ENCODE measurements at regions not wholly inside any gene's neighbourhood (a gene's known extent, or its start where the extent isn't known, plus 50 kb on each side); places are given as distances from the start of the nearest gene placed in this dataset.
"Not testable (repeated sequence)": the region's sequence is repeated elsewhere in the genome, so short reads cannot be mapped to it uniquely, and the experiment has no call there.

DNA sequence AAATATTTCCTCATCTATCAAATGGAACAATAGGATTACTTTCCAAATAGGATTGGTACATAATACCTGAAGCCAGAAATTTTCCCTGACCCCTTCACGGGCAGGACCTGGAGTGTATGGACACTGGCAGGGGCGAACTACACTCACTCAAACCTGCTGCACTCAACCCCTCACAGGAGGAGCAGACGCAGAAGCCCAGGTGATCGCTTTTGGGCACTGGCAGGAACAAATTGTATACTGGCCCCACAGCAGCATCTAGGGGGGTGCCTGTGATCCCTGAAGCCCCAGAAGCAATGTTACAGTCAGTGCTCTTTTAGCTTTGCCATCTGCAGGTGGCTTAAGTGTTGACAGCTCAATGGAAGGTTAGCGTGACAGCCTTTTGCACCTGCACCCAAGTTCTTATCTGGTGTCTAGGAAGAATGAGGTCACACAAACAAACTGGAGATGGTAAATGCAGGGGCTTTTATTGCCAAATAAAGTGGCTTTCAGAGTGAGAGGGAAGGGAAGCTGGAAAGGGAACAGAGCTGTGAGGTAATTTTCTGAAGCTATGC lies 199.2 kb upstream of the NEGR1 start:
- no peak for DNase-seq

DNA sequence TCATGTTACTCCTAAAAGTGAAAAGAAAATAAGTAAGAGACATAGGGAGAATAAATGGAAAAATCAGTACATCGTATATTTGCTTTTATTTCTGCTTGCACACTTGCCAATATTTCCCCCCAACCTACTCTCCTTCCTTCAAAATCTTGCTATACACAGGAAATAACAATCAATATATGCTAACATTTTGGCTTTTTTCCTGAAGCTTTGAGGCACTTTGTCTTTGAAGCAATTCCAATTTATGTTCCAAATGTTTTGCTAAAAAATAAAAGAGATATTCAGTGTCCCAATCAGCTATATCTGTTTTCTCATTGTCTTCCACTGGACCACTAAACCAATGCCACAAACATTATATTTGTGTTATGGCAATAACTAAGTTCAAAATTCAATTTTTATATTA lies 184.0 kb upstream of the NEGR1 start:
- no peak for DNase-seq

DNA sequence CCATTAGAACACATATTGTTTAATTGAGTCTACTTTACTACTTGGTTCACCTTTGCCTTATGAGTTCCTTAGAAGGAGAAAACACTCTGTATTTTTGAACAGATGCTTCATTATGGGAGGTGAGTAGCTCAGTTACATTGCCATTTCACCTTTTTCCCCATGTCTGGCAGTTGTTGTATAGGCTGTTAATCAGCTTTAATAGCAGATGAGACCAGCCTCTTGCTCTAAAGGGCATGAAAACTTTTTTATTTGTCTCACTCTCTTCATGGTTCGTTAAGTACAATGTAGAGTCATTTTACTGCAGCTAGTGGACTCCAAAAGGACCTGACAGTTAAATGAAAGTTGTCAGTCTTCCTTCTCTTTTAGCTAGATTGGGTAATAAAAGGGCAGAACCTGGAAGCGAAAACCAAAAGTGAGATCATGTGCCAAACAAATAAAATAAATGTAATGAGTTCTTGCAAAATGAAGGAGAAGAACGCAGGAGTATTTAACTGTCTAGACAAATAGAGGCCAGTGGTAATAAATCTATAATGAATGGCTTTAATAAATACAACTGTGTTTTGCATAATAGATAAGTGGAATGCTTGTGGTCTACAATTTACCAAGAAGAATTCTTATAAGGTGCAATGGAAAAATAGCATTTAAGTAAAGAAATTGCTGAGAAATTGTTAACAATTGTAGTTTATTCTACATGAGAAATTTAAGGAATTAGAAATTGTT lies 180.0 kb upstream of the NEGR1 start:
- DNase-seq = no peak

DNA sequence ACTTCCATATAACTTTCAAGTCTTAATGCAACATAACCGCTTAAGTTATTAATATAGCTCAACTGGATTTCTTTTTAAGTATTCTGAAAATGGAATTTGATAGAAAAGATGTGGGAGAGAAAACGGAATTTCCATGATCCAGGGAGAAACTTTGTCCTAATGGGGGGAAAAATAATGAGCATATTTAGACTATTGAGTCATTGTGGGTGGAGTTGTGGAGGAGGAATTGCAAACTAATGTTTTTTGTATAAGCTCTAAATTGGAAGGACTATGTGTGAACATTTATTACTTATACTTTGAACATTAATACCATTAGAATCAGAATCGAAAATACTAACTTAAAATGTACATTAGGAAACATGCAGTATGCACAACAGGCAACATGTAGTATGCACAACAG lies 159.9 kb upstream of the NEGR1 start:
- DNase-seq = no peak

GRCh38 chr1:72439036-72439435 lies 156.7 kb upstream of the NEGR1 start:
- no peak for DNase-seq

DNA sequence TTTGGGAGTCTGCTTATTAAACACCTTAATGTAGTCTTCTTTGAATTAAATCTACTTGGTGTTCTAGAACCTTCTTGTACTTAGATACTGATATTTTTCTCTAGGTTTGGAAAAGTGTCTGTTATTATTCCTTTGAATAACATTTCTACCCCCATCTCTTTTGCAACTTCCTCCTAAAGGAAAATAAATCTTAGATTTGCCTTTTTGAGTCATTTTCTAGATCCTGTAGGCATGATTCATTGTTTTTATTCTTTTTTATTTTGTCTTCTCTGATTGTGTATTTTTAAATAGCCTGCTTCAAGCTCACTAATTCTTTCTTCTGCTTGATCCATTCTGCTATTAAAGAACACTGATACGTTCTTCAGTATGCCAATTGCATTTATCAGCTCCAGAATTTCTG lies 155.9 kb upstream of the NEGR1 start:
- no peak for DNase-seq

DNA sequence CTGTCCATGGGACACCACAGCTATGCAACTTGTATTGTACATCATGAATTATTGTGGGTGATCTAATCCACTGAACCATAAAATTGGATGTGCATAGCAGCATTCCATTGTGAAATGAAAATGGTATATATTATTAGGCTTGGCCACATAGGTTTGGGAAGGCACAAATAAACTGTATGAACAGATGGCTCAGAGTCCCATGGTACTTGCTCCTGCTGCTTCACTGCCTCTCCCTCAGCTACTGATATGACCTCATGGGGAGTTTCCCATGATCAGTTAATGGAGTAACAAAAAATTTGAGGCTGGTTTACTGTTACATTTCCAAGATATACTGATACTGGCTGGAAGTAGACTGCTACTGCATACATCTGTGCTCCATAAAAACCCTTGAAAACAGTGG lies 152.7 kb upstream of the NEGR1 start:
- no peak for DNase-seq

DNA sequence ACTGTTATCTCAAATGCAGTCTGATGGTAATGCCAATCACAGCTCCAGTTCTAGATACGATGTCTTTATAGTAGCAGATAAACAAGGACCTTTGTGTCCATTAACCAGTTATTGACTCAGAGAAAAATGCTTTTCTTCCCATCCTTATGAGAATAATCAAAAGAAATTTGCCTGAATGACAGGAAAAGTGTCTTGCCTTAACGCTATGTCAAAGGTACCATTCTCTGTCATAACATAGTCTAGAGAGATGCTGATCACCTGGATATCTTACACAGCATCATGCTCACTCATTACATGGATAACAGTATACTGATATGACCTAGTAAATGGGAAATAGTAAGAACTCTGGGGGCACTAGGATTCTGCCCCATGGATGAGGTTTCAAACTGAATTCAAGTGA lies 151.7 kb upstream of the NEGR1 start:
- no peak for DNase-seq

DNA sequence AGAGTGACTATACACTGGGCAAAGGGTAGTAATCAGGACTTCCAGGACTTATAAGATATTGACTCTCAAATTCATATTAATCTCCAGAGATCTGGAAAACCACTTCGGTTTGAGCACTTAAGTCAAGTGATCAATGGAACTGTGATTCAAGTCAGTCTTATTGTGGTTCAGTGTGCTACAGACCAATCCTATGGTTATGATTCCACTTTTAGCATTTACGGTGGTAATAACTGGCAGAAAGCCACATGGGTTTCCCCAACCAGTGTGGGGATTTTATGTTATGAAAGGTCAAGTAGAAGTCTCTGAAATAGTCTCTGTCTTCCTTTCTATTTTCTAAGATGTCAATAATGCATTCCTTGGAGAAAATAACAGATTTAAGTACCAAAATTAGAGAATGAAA lies 151.3 kb upstream of the NEGR1 start:
- no peak for DNase-seq

DNA sequence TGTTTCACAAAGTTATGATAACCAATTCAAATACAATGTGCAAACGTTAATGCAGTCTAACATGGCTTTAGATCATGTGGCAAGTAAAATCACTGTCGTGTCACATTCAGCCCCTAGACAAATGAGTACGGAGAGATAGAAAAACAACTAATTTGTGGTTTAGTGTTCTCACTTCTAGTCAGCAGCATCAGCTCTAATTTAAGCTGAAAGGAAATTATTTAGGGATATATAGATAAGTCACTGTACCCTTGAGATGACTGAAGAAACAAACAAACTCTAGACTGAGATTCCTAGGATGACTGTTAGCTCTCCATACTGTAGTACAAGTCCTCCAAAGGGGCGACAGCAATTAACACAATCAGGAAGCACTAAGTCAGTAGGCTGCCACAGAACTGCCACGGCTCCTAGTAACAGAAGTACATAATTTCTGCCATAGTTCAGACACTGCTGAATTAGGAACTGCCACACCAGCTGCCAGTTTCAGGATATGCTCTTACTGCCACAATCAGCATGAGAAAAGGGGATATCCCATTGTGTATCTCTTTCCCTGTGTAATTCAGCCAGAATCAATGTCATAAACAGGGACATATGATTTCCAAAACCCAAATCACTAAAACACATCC lies 150.4 kb upstream of the NEGR1 start:
- no peak for DNase-seq

DNA sequence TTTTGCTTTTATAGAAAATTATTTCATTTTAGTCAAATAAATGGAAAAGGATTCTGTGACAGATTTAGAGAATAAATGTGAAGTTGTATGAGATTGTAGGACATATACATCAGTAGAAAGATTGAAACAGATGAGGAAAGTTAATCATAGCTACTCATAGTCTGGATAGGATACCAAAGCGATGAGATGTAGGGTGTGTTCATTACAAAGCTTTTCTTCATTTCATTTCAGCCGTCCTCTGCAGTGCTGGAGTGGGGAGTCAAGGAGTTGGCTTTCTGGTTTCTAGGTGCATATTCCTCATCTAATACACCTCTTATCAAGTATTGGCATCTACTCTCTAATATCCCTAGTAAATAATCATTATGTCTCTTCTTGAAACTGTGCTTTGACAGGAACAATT lies 149.5 kb upstream of the NEGR1 start:
- no peak for DNase-seq

DNA sequence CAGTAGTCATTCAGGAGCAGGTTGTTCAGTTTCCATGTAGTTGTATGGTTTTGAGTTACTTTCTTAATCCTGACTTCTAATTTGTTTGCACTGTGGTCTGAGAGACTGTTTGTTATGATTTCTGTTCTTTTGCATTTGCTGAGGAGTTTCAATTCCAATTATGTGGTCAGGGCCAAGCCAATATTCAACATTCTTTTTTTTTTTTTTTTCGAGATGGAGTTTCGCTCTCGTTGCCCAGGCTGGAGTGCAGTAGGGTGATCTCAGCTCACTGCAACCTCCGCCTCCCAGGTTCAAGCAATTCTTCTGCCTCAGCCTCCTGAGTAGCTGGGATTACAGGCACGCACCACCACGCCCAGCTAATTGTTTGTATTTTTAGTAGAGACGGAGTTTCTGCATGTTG lies 145.9 kb upstream of the NEGR1 start:
- DNase-seq = not testable (repeated sequence)

DNA sequence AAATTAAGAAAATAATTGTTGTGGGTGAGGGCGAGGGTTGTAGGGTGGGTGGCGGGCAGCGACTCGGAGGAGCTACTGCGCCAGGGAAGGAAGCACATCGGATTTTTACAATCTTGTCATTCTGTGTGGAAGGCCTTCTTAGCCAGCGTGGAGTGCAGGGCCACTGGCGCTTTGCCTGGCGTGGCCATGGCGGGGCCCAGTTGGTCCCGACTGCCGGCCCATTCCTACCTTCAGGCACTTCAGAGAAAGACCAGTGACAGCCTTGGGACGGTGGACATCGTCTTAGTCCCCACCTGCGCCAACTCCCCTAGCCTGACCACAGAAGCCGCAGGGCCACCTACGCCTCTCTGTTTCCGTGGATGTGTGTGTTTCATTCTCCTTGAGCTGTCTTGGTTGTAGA lies 136.9 kb upstream of the NEGR1 start:
- no peak for DNase-seq

GRCh38 chr1:72412286-72412685 lies 129.9 kb upstream of the NEGR1 start:
- no peak for DNase-seq

DNA sequence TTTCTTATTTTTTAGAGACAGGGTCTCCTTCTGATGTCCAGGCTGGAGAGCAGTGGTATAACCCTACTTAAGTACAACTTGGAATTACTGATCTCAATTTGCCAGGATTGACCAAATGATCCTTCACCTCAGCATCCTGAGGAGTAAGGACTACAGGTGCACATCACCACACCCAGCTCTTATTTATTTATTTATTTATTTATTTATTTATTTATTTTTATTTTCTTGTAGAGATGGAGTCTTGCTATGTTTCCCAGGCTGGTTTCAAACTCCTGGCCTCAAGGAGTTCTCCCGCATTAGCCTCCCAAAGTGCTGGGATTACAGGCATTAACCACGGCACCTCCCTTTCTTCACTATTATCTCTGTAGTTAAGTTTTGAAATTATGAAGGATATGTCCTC lies 117.5 kb upstream of the NEGR1 start:
- no peak for DNase-seq

GRCh38 chr1:72397786-72398185 lies 115.4 kb upstream of the NEGR1 start:
- no peak for DNase-seq

DNA sequence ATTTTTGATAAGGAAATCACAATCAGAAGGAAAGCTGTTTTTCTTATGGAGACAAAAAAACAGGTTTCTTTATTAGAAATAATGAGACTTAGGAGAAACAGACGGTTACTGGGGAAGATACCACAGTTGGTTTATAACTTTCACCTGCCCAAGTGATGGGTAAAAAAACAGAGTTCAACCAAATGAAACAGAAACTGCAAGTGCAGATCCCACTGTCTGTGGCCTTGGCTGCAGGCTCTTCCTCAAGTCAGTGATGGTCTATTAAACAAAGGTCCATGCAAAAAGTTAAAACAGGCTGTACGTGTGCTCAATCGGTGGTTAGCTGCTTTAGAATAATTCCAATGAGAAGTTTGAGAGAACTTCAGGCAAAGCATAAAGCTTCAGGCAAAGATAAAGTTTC lies 112.1 kb upstream of the NEGR1 start:
- no peak for DNase-seq

- DNase-seq = no peak
These were observed 96.7 kb upstream of the NEGR1 start for GRCh38 chr1:72379072-72379471.

- DNase-seq = no peak
These were observed 92.9 kb upstream of the NEGR1 start for GRCh38 chr1:72375226-72375625.

DNA sequence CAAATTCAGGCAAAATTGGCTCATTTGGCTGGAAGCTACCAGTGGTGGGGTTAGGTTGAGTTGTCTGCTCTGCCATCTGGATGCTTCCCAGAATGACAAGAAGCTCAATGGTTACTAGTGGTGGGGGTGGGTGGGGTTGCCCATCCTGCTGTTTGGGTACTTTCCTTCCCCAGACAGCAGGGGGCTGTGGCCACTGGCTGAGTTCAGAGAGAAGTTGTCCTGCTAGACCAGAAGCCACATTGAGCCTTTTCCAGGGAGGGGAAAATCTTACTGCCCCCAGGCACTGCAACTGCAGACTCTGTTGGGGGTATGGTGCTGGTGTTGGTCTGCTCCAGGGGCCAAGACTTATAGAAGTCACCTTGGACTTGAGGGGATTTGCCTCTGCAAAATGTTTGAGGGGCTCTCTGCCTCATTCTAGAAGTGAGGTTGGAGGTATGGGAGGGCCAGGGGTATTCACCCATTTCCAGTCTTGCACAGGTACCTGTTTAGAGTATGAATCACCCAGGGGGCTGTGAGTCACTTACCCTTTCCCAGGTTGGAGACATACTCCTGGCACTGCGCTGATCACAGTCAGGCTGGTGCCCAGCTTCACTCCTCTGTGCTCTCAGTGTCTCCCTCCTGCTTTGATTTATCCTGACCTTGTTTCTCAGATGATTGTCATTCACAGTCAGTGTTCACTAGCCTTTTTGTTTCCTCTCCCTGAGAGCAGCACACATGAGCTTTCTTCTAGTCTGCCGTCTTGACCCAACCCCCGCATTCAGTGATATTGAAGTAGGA lies 89.1 kb upstream of the NEGR1 start:
- DNase-seq = no peak

GRCh38 chr1:72370836-72371235 lies 88.5 kb upstream of the NEGR1 start:
- not testable (repeated sequence) for DNase-seq

- DNase-seq = no peak
These were observed 86.9 kb upstream of the NEGR1 start for GRCh38 chr1:72369069-72369757.

GRCh38 chr1:72366466-72366865 lies 84.1 kb upstream of the NEGR1 start:
- DNase-seq = peak in 1 of 2 donors; percentile 8

Measured in CD4-positive, alpha-beta T cell treated with Interleukin-1 beta for 1 hour (primary cell).